AG09319 (cell line): ENCODE measurements at regions not wholly inside any gene's neighbourhood (a gene's known extent, or its start where the extent isn't known, plus 50 kb on each side); places are given as distances from the start of the nearest gene placed in this dataset.

Experiments
- DNase-seq: peaks from one replicate; pipeline ENCODE4 v3.0.0-alpha.2; 2010; ENCODE audit warnings: low read depth; ENCODE audit errors: extremely low read depth
- TF ChIP-seq, protein P1 (sequence below): IDR thresholded peaks from 2 replicates; pipeline ENCODE4 v1.5.1; 2011; ENCODE audit warnings: low read depth, mild to moderate bottlenecking, inconsistent platforms, low read length, moderate library complexity

DNA sequence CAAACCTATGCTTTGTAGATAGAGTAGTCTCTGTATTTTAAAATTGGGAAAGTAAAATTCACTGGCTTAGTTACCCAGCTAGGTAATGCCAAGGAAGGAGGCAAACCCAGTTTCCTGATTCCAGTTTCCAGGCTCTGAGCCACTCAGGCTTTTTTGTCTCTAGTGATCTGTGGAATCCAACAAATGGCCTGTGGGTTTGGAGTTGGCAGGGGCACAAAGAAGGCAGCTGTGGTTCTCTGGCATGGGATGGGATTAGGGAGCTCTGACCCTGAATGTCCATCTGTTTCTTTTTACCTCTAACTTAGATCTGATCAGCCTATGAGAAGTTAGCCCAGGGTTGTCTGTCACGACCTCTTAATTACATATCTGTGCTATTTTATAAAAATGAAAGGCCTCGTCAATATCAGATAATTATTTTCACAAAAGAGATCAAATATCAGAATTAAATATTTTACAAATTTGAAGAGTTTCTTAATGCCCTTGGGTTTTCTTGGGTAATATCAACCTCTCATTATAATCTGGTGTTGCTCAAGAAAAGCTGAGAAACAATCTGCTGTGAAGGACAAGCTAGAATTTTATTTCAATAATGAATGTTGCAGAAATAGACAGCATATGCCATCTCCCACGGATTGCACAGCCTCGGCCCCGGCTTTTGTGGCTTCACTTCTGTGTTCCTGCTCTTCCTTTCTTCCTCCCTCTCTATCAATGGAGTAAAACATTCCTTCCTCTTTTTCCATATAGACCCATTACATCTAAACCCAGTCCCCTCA is 63.7 kb upstream of the DAZL start:
- TF ChIP-seq, protein P1, sequence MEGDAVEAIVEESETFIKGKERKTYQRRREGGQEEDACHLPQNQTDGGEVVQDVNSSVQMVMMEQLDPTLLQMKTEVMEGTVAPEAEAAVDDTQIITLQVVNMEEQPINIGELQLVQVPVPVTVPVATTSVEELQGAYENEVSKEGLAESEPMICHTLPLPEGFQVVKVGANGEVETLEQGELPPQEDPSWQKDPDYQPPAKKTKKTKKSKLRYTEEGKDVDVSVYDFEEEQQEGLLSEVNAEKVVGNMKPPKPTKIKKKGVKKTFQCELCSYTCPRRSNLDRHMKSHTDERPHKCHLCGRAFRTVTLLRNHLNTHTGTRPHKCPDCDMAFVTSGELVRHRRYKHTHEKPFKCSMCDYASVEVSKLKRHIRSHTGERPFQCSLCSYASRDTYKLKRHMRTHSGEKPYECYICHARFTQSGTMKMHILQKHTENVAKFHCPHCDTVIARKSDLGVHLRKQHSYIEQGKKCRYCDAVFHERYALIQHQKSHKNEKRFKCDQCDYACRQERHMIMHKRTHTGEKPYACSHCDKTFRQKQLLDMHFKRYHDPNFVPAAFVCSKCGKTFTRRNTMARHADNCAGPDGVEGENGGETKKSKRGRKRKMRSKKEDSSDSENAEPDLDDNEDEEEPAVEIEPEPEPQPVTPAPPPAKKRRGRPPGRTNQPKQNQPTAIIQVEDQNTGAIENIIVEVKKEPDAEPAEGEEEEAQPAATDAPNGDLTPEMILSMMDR = no peak
- peak; percentile 31 for DNase-seq

DNA sequence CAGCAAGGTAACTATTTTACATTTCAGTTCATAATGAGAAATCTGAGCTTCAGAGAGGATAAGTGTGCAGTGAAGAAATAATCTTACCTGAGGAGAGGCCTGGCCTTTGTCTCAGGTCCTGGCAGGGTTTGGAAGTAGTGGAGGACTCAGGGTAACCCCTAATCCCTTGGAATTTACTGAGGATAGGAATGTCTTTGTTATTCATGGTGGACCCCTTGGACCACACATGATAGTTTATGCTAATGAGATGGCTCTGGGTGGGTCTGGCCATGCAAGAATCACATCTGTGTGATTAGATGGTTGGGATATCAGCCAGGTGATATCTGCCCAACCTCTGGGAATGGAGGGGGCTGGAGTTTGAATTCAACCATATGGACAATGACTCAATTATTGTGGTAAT is 65.0 kb upstream of the DAZL start:
- DNase-seq = no peak

DNA sequence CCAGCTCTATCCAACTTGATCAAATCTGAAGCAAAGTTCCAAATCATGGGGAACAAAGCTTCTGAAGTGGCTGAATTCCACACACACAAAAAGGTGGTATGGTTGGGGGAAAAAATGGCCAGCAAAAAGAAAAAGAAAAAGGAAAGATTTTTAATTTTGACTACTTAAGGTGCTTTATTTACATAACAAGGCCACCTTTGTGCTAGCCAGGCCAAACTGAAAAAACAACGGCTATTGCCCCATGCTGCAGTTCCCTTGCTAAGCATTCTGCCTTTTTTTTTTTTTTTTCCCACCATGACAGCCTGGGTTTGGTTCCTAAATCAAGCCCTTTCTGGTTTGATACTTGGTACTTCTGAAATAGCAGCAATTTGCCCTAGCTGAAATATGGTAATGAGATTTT is 66.5 kb upstream of the DAZL start:
- TF ChIP-seq, protein P1 = no peak
- no peak for DNase-seq

More for the DNA sequence above, 65.0 kb upstream of the DAZL start:
- TF ChIP-seq, protein P1 = no peak

DNA sequence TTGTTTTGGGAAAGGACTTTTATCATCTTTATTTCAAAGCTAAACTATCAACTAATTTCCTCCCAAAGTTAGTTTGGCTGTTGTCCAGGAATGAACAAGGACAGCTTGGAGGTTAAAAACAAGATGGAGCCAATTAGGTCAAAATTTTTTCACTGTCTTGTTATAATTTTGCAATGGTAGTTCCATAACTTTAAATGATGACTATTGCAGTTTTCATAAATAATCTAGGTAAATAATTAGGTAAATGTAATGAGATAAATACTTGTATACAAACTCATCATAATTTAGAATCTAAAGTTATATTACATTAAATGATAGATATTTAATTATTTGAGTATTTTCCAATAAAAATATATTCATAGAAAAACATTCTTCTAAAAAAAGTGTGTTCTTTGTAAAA is 68.3 kb upstream of the DAZL start:
- TF ChIP-seq, protein P1 = no peak
- no peak for DNase-seq

DNA sequence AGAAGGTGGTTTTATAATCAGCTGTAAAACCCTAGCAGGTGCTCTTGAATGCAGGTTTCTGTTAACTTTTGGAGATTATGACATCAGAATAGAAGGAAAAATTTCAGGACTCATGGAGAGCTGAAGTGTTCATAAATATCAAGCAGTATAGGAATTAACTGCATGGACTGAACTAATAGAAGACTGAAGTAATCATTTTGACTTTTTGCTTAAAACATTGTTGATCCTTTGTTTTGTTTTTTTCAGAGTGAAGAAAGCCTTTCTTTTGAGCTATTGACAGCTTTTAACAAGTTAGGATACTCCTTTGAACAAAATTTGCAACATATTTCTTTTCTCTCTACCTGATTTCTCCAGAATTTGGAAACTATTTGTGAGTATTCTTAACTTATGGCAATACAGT is 70.6 kb upstream of the DAZL start:
- no peak for DNase-seq
- TF ChIP-seq, protein P1 = no peak

DNA sequence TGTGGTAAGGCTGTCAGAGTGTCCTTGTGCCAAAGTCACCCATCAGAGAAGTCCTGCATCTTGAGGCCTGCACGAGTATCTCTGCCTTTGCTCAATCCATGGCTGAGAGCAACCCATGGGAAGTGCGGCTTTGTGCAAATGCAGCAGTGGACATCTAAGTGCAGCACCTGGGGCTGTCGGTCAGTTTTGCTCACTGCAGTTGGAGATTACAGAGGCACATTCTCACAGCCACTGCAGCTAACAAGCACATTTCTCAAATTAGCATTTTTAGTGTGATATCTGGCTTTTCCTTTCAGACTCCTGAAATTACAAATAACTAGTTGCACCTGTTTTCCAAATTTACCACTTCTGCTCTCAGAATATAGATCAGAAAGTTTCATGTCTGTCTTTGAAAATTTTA is 81.5 kb upstream of the DAZL start:
- TF ChIP-seq, protein P1 = no peak
- DNase-seq = no peak

DNA sequence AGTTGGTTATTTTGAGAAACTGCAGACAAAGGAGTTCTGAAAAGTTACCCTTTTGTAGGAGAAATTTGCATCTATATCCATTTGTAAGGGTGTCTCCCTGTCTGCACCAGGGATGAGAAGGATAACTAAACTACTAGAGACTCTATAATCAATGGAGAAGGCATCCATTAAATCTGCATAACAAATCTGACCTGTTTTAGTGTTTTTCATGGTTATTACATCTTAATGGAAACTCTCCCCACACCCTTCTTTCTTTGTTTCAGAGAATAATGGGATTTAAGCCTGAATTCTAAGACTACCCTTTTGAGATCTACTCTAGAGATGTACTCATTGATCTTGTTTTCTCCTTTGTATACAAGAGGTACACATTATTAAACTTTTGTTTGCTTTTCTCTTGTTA is 82.0 kb upstream of the DAZL start:
- no peak for DNase-seq
- TF ChIP-seq, protein P1 = no peak
